CD4-positive, alpha-beta memory T cell (primary cell): ENCODE measurements at regions not wholly inside any gene's neighbourhood (a gene's known extent, or its start where the extent isn't known, plus 50 kb on each side); places are given as distances from the start of the nearest gene placed in this dataset.

Experiments used
- CTCF ChIA-PET: fragments of 350-600 bp; sonication (Branson Sonifier 250); formaldehyde crosslinking; loops from one replicate; lab custom pipeline; 2021; ENCODE audit warnings: inconsistent platforms; ENCODE audit not compliant: partially characterized antibody; lab: Charles Lee
- POLR2A ChIA-PET: fragments of 350-600 bp; sonication (Branson Sonifier 250); formaldehyde crosslinking; loops from one replicate; lab custom pipeline; 2021; ENCODE audit not compliant: partially characterized antibody; lab: Charles Lee
- DNase-seq, 5 donors: peaks; one replicate each; pipeline versions ENCODE4 v3.0.0 to v3.0.0-alpha.2; 2020 to 2022; ENCODE audit warnings: mixed read lengths in 1 of 5
- H3K27ac ChIP-seq: one replicate; pipeline ENCODE4 v1.7.0; 2013; ENCODE audit warnings: low read depth, low read length
- H3K27me3 ChIP-seq: 2 replicates; pipeline ENCODE4 v1.7.0; 2013; ENCODE audit warnings: mild to moderate bottlenecking, low read length, moderate library complexity; ENCODE audit not compliant: insufficient read depth
- H3K36me3 ChIP-seq: 2 replicates; pipeline ENCODE4 v1.7.0; 2013; ENCODE audit warnings: mild to moderate bottlenecking, low read length, moderate library complexity; ENCODE audit not compliant: insufficient read depth
- H3K4me1 ChIP-seq: 2 replicates; pipeline ENCODE4 v1.7.0; 2013; ENCODE audit warnings: mild to moderate bottlenecking, low read length, moderate library complexity; ENCODE audit not compliant: insufficient read depth
- H3K4me3 ChIP-seq, 2 donors: one replicate each; pipeline ENCODE4 v1.7.0; 2013; ENCODE audit warnings: low read length in 2 of 2, mild to moderate bottlenecking in 1 of 2
- H3K9me3 ChIP-seq, 2 donors: one replicate each; pipeline ENCODE4 v1.7.0; 2013; ENCODE audit warnings: low read length in 2 of 2, control low read depth in 1 of 2; ENCODE audit not compliant: control insufficient read depth in 1 of 2
- H3K27ac Mint-ChIP-seq, 7 donors: one replicate each; pipeline ENCODE4 v1.8.0; 2020 to 2021; ENCODE audit warnings: mixed read lengths in 7 of 7, mild to moderate bottlenecking in 6 of 7, inconsistent platforms in 3 of 7, moderate library complexity in 3 of 7
- H3K27me3 Mint-ChIP-seq, 2 donors: one replicate each; pipeline ENCODE4 v1.8.0; 2020 to 2021; ENCODE audit warnings: mixed read lengths in 2 of 2
- H3K36me3 Mint-ChIP-seq, 2 donors: one replicate each; pipeline ENCODE4 v1.8.0; 2020 to 2021; ENCODE audit warnings: mixed read lengths in 2 of 2, inconsistent platforms in 1 of 2, mild to moderate bottlenecking in 1 of 2
- H3K4me1 Mint-ChIP-seq, 4 donors: one replicate each; pipeline ENCODE4 v1.8.0; 2020 to 2021; ENCODE audit warnings: mixed read lengths in 4 of 4, mild to moderate bottlenecking in 1 of 4
- H3K4me3 Mint-ChIP-seq, 8 donors: one replicate each; pipeline ENCODE4 v1.8.0; 2020 to 2021; ENCODE audit warnings: mixed read lengths in 8 of 8, mild to moderate bottlenecking in 7 of 8, moderate library complexity in 6 of 8, inconsistent platforms in 3 of 8
- H3K9me3 Mint-ChIP-seq, 8 donors: one replicate each; pipeline ENCODE4 v1.8.0; 2020 to 2021; ENCODE audit warnings: mixed read lengths in 8 of 8, mild to moderate bottlenecking in 5 of 8, inconsistent platforms in 3 of 8, moderate library complexity in 1 of 8
- intact Hi-C: fragments of 100-400 bp; cut with micrococcal nuclease; formaldehyde crosslinking; loops from one replicate; pipeline ENCODE4 v1.15.1; 2023

GRCh38 chr14:34334329-34334728 lies 127.7 kb downstream of the SPTSSA start:
- no peaks in the 10 kb centered on the region for H3K27me3 Mint-ChIP-seq
- H3K36me3 Mint-ChIP-seq, result no peaks in the 10 kb centered on the region
- H3K27ac Mint-ChIP-seq, result no peak overlapping the region
- H3K4me1 Mint-ChIP-seq, result peaks cover 5 to 14% (median 6%) of the 10 kb centered on the region in 4 donors
- Histone ChIP-seq H3K27ac (no peak overlapping the region), H3K27me3 (no peaks in the 10 kb centered on the region), H3K36me3 (no peaks in the 10 kb centered on the region), H3K9me3 (no peaks in the 10 kb centered on the region), H3K4me1 (no peaks in the 10 kb centered on the region), H3K4me3 (no peak overlapping the region)
- no peak for DNase-seq
- no peaks in the 10 kb centered on the region for H3K9me3 Mint-ChIP-seq
- H3K4me3 Mint-ChIP-seq, result no peak overlapping the region
- intact Hi-C loops, result no loop called here
- CTCF ChIA-PET, result interaction anchor here (1.0 to 1.7 kb wide), 4 partner anchors 9 to 27 kb away, joined by 3 to 6 read pairs (median 3); no protein-coding TSS in a partner anchor
- POLR2A ChIA-PET, result no interaction called here

GRCh38 chr14:34331728-34332623 lies 130.1 kb downstream of the SPTSSA start:
- Mint-ChIP-seq H3K4me3 (no peak overlapping the region), H3K9me3 (no peaks in the 10 kb centered on the region), H3K36me3 (no peaks in the 10 kb centered on the region), H3K4me1 (peaks cover 5 to 14% (median 6%) of the 10 kb centered on the region in 4 donors), H3K27ac (peak overlapping the region in 2 of 7 donors; percentile 2 to 46), H3K27me3 (peaks cover 1 to 3% of the 10 kb centered on the region in 2 donors)
- ChIA-PET CTCF (interaction anchor here (0.5 to 2.0 kb wide), 22 partner anchors 9 to 1090 kb away, joined by 3 to 27 read pairs (median 4); no protein-coding TSS in a partner anchor), POLR2A (no interaction called here)
- H3K27ac ChIP-seq, result no peak overlapping the region
- no peaks in the 10 kb centered on the region for H3K4me1 ChIP-seq
- H3K4me3 ChIP-seq, result no peak overlapping the region
- H3K9me3 ChIP-seq, result no peaks in the 10 kb centered on the region
- H3K36me3 ChIP-seq, result no peaks in the 10 kb centered on the region
- peak; percentile 34 to 49 (median 43) for DNase-seq
- no peaks in the 10 kb centered on the region for H3K27me3 ChIP-seq
- intact Hi-C loops, result loop anchor here (1.0 kb wide), 3 partner anchors 166 to 1090 kb away; no protein-coding TSS in a partner anchor

GRCh38 chr14:34330846-34331245 lies 131.2 kb downstream of the SPTSSA start:
- Histone ChIP-seq H3K27me3 (no peaks in the 10 kb centered on the region), H3K4me1 (no peaks in the 10 kb centered on the region), H3K9me3 (no peaks in the 10 kb centered on the region), H3K36me3 (no peaks in the 10 kb centered on the region), H3K4me3 (no peak overlapping the region), H3K27ac (no peak overlapping the region)
- intact Hi-C loops, result loop anchor here (1.0 kb wide), 3 partner anchors 167 to 1091 kb away; no protein-coding TSS in a partner anchor
- Mint-ChIP-seq H3K9me3 (no peaks in the 10 kb centered on the region), H3K27ac (no peak overlapping the region), H3K27me3 (peaks cover 1 to 3% of the 10 kb centered on the region in 2 donors), H3K4me1 (peaks cover 5 to 13% (median 6%) of the 10 kb centered on the region in 4 donors), H3K36me3 (no peaks in the 10 kb centered on the region), H3K4me3 (no peak overlapping the region)
- ChIA-PET CTCF (interaction anchor here (0.5 to 2.0 kb wide), 10 partner anchors 8 to 1091 kb away, joined by 3 to 27 read pairs (median 5); no protein-coding TSS in a partner anchor), POLR2A (no interaction called here)
- DNase-seq, result no peak

- Histone ChIP-seq H3K27me3 (no peaks in the 10 kb centered on the region), H3K4me1 (no peaks in the 10 kb centered on the region), H3K9me3 (no peaks in the 10 kb centered on the region), H3K4me3 (no peak overlapping the region), H3K27ac (no peak overlapping the region), H3K36me3 (no peaks in the 10 kb centered on the region)
- DNase-seq, result no peak
- H3K9me3 Mint-ChIP-seq, result no peaks in the 10 kb centered on the region
- no peak overlapping the region for H3K27ac Mint-ChIP-seq
- intact Hi-C loops, result no loop called here
- CTCF ChIA-PET, result interaction anchor here (0.9 to 2.6 kb wide), 6 partner anchors 8 to 394 kb away, joined by 3 to 21 read pairs (median 3); no protein-coding TSS in a partner anchor
- peaks cover 3% of the 10 kb centered on the region in 2 donors for H3K27me3 Mint-ChIP-seq
- no peak overlapping the region for H3K4me3 Mint-ChIP-seq
- peaks cover 5 to 12% (median 5%) of the 10 kb centered on the region in 4 donors for H3K4me1 Mint-ChIP-seq
- H3K36me3 Mint-ChIP-seq, result no peaks in the 10 kb centered on the region
- POLR2A ChIA-PET, result no interaction called here
These were observed 132.7 kb downstream of the SPTSSA start for GRCh38 chr14:34329301-34329700.

GRCh38 chr14:34328178-34328577 lies 133.9 kb downstream of the SPTSSA start:
- Histone ChIP-seq H3K4me1 (no peaks in the 10 kb centered on the region), H3K36me3 (no peaks in the 10 kb centered on the region), H3K27me3 (no peaks in the 10 kb centered on the region), H3K9me3 (no peaks in the 10 kb centered on the region), H3K27ac (no peak overlapping the region), H3K4me3 (no peak overlapping the region)
- POLR2A ChIA-PET, result no interaction called here
- no peaks in the 10 kb centered on the region for H3K36me3 Mint-ChIP-seq
- no peak overlapping the region for H3K4me3 Mint-ChIP-seq
- H3K27me3 Mint-ChIP-seq, result peaks cover 3% of the 10 kb centered on the region in 2 donors
- H3K4me1 Mint-ChIP-seq, result peaks cover 5 to 12% (median 5%) of the 10 kb centered on the region in 4 donors
- intact Hi-C loops, result no loop called here
- CTCF ChIA-PET, result interaction anchor here (0.9 to 2.6 kb wide), 7 partner anchors 10 to 395 kb away, joined by 3 to 21 read pairs (median 3); no protein-coding TSS in a partner anchor
- no peak for DNase-seq
- H3K9me3 Mint-ChIP-seq, result no peaks in the 10 kb centered on the region
- no peak overlapping the region for H3K27ac Mint-ChIP-seq

- H3K9me3 ChIP-seq, result no peaks in the 10 kb centered on the region
- Mint-ChIP-seq H3K36me3 (no peaks in the 10 kb centered on the region), H3K9me3 (no peaks in the 10 kb centered on the region), H3K4me3 (no peak overlapping the region), H3K27me3 (peaks cover 3 to 7% of the 10 kb centered on the region in 2 donors), H3K4me1 (peaks cover 0 to 3% (median under 1%) of the 10 kb centered on the region in 4 donors), H3K27ac (no peak overlapping the region)
- no peak for DNase-seq
- H3K27me3 ChIP-seq, result no peaks in the 10 kb centered on the region
- no peak overlapping the region for H3K27ac ChIP-seq
- no peaks in the 10 kb centered on the region for H3K36me3 ChIP-seq
- H3K4me3 ChIP-seq, result no peak overlapping the region
- ChIA-PET POLR2A (no interaction called here), CTCF (interaction anchor here (0.7 to 5.8 kb wide), 9 partner anchors 8 to 1756 kb away, joined by 3 to 55 read pairs (median 4); no protein-coding TSS in a partner anchor)
- H3K4me1 ChIP-seq, result no peaks in the 10 kb centered on the region
- intact Hi-C loops, result no loop called here
These were observed 136.5 kb downstream of the SPTSSA start for GRCh38 chr14:34325493-34325892.

- no peaks in the 10 kb centered on the region for H3K27me3 ChIP-seq
- POLR2A ChIA-PET, result no interaction called here
- peak in 4 of 5 donors; percentile 24 to 33 (median 28) for DNase-seq
- H3K9me3 ChIP-seq, result no peaks in the 10 kb centered on the region
- H3K4me1 ChIP-seq, result no peaks in the 10 kb centered on the region
- intact Hi-C loops, result no loop called here
- Mint-ChIP-seq H3K4me3 (no peak overlapping the region), H3K4me1 (peaks cover 0 to 3% (median under 1%) of the 10 kb centered on the region in 4 donors), H3K9me3 (no peaks in the 10 kb centered on the region), H3K27ac (no peak overlapping the region), H3K36me3 (no peaks in the 10 kb centered on the region), H3K27me3 (peaks cover 3 to 12% of the 10 kb centered on the region in 2 donors)
- H3K36me3 ChIP-seq, result no peaks in the 10 kb centered on the region
- CTCF ChIA-PET, result interaction anchor here (1.0 to 5.8 kb wide), 10 partner anchors 10 to 484 kb away, joined by 3 to 55 read pairs (median 6); no protein-coding TSS in a partner anchor
- no peak overlapping the region for H3K4me3 ChIP-seq
- no peak overlapping the region for H3K27ac ChIP-seq
These were observed 137.7 kb downstream of the SPTSSA start for GRCh38 chr14:34324363-34324795.
